Epithelial cell of proximal tubule (primary cell): ENCODE measurements at regions not wholly inside any gene's neighbourhood (a gene's known extent, or its start where the extent isn't known, plus 50 kb on each side); places are given as distances from the start of the nearest gene placed in this dataset.
A peak's percentile ranks its signal among the peaks of the same experiment; 100 is the strongest.
"Not testable (repeated sequence)": the region's sequence is repeated elsewhere in the genome, so short reads cannot be mapped to it uniquely, and the experiment has no call there.

ENCODE experiments used
- DNase-seq: peaks from one replicate; pipeline ENCODE4 v3.0.0-alpha.2; 2011; ENCODE audit warnings: low read depth
- H3K4me3 ChIP-seq: 2 replicates; pipeline ENCODE4 v1.5.1; 2011; ENCODE audit warnings: low read depth, mild to moderate bottlenecking, low read length
- CTCF ChIP-seq: conservative IDR thresholded peaks from 2 replicates; pipeline ENCODE4 v1.5.1; 2012; ENCODE audit warnings: low read depth, mild to moderate bottlenecking, low read length

- H3K4me3 ChIP-seq, result no peak overlapping the region
- no peak for TF ChIP-seq CTCF
- DNase-seq, result no peak
Measured at GRCh38 chr10:100625816-100626215, 90.1 kb downstream of the HIF1AN start.

- DNase-seq, result no peak
- TF ChIP-seq CTCF, result no peak
- no peak overlapping the region for H3K4me3 ChIP-seq
Measured at GRCh38 chr10:100628061-100628460, 92.3 kb downstream of the HIF1AN start.

GRCh38 chr10:100631192-100631591 lies 95.4 kb downstream of the HIF1AN start:
- H3K4me3 ChIP-seq, result no peak overlapping the region
- no peak for DNase-seq
- no peak for TF ChIP-seq CTCF

GRCh38 chr10:100632027-100632426 lies 96.3 kb downstream of the HIF1AN start:
- no peak for DNase-seq
- no peak overlapping the region for H3K4me3 ChIP-seq
- no peak for TF ChIP-seq CTCF

GRCh38 chr10:100634034-100634433 lies 98.3 kb downstream of the HIF1AN start:
- no peak for TF ChIP-seq CTCF
- no peak for DNase-seq

GRCh38 chr10:100636848-100637553 lies 101.3 kb downstream of the HIF1AN start:
- H3K4me3 ChIP-seq, result no peak overlapping the region
- TF ChIP-seq CTCF, result no peak
- DNase-seq, result no peak

More at GRCh38 chr10:100634034-100634433, 98.3 kb downstream of the HIF1AN start:
- H3K4me3 ChIP-seq, result no peak overlapping the region

GRCh38 chr10:100637785-100638184 lies 102.0 kb downstream of the HIF1AN start:
- peak; percentile 58 for TF ChIP-seq CTCF
- no peak for DNase-seq
- H3K4me3 ChIP-seq, result no peak overlapping the region

GRCh38 chr10:100638969-100639368 lies 103.2 kb downstream of the HIF1AN start:
- DNase-seq, H3K4me3 ChIP-seq: not testable (repeated sequence)
